NT2/D1 (cell line): ENCODE measurements at regions not wholly inside any gene's neighbourhood (a gene's known extent, or its start where the extent isn't known, plus 50 kb on each side); places are given as distances from the start of the nearest gene placed in this dataset.
"Not testable (repeated sequence)": the region's sequence is repeated elsewhere in the genome, so short reads cannot be mapped to it uniquely, and the experiment has no call there.

Experiments used
- DNase-seq: peaks from one replicate; pipeline ENCODE4 v3.0.0-alpha.2; 2011; ENCODE audit warnings: low read depth, low spot score
- H3K27me3 ChIP-seq: 2 replicates; pipeline ENCODE4 v1.6.0; 2011; ENCODE audit warnings: mild to moderate bottlenecking; ENCODE audit not compliant: insufficient read length, insufficient read depth
- H3K36me3 ChIP-seq: 2 replicates; pipeline ENCODE4 v1.6.1; 2011; ENCODE audit warnings: mild to moderate bottlenecking, low read length, mixed read lengths; ENCODE audit not compliant: insufficient read depth, insufficient read length
- H3K4me1 ChIP-seq: 2 replicates; pipeline ENCODE4 v1.5.1; 2011; ENCODE audit not compliant: insufficient read depth, insufficient read length
- H3K4me3 ChIP-seq: 2 replicates; pipeline ENCODE4 v1.5.1; 2011; ENCODE audit warnings: low read depth; ENCODE audit not compliant: insufficient read length
- H3K9ac ChIP-seq: 2 replicates; pipeline ENCODE4 v1.6.0; 2011; ENCODE audit warnings: low read depth; ENCODE audit not compliant: insufficient read length
- H3K9me3 ChIP-seq: 2 replicates; pipeline ENCODE4 v1.5.1; 2011; ENCODE audit warnings: mild to moderate bottlenecking, low read length; ENCODE audit not compliant: insufficient read depth
- SUZ12 ChIP-seq: IDR thresholded peaks from 2 replicates; pipeline ENCODE4 v1.6.1; 2011; ENCODE audit not compliant: insufficient read length, insufficient read depth; ENCODE audit errors: extremely low read depth
- YY1 ChIP-seq: IDR thresholded peaks from 2 replicates; pipeline ENCODE4 v1.6.1; 2011; ENCODE audit not compliant: insufficient read length, insufficient read depth
- ZNF274 ChIP-seq: IDR thresholded peaks from 2 replicates; pipeline ENCODE4 v1.6.1; 2011; ENCODE audit warnings: mild to moderate bottlenecking, low read depth, low read length

DNA sequence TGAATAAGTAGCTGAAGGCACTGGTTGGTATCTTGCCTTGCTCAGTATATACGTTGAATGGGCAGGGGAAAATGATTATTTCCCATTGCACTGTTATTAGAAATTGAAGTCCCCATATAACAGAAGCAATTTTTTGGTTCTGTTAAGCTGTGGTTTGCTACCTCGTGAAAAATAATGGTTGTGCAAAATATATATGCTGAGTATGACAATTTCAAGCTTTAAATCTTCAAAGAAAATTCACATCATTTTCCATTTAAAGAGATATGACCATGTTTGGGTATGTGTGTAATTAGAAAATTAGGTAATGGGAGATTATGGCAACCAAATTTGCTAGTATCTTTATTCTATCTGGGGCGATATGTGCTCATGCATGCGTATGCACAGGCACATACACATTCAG, 139.8 kb downstream of the DMAC1 start:
- no peak for DNase-seq
- Histone ChIP-seq H3K36me3 (no peaks in the 10 kb centered on the region), H3K4me1 (no peaks in the 10 kb centered on the region), H3K4me3 (no peak overlapping the region), H3K27me3 (no peaks in the 10 kb centered on the region), H3K9me3 (no peaks in the 10 kb centered on the region), H3K9ac (no peak overlapping the region)
- TF ChIP-seq ZNF274 (no peak), YY1 (no peak), SUZ12 (no peak)

DNA sequence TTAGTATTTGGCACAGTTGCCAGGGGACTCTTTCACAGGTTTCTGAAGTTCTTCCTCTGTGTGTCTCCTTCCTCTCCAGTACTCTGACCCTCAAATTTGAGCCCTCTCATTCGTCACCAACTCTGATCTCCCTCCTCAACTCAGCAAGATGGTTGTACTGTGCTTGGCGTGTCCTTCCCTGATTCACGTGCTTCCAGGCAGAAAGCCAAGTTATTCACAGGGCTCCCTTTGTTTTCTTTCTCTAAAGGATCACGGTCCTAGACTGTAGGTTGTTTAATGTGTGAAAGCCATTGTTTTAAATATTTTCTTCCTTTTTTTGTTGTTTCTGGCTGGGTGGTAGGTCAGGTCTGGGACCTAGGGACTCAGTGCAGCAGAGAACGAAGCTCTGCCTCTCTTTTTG, 142.9 kb downstream of the DMAC1 start:
- no peaks in the 10 kb centered on the region for H3K27me3 ChIP-seq
- TF ChIP-seq ZNF274 (no peak), YY1 (no peak)
- no peak overlapping the region for H3K9ac ChIP-seq
- no peaks in the 10 kb centered on the region for H3K4me1 ChIP-seq
- no peaks in the 10 kb centered on the region for H3K36me3 ChIP-seq
- no peak for DNase-seq
- no peak overlapping the region for H3K4me3 ChIP-seq
- H3K9me3 ChIP-seq, result no peaks in the 10 kb centered on the region

GRCh38 chr9:7653262-7653661, 146.3 kb downstream of the DMAC1 start:
- no peak for DNase-seq
- H3K4me1 ChIP-seq, result no peaks in the 10 kb centered on the region
- no peaks in the 10 kb centered on the region for H3K27me3 ChIP-seq
- no peaks in the 10 kb centered on the region for H3K9me3 ChIP-seq
- no peak overlapping the region for H3K4me3 ChIP-seq
- no peak overlapping the region for H3K9ac ChIP-seq
- no peaks in the 10 kb centered on the region for H3K36me3 ChIP-seq
- TF ChIP-seq SUZ12 (no peak), ZNF274 (no peak)

GRCh38 chr9:7640231-7640630, 159.3 kb downstream of the DMAC1 start:
- no peak for TF ChIP-seq SUZ12
- TF ChIP-seq ZNF274, result no peak
- no peak for TF ChIP-seq YY1
- Histone ChIP-seq H3K27me3 (no peaks in the 10 kb centered on the region), H3K36me3 (no peaks in the 10 kb centered on the region), H3K4me1 (no peaks in the 10 kb centered on the region), H3K4me3 (no peak overlapping the region), H3K9me3 (no peaks in the 10 kb centered on the region; the same call in 1 of the 2 replicates), H3K9ac (no peak overlapping the region)
- DNase-seq, result no peak

DNA sequence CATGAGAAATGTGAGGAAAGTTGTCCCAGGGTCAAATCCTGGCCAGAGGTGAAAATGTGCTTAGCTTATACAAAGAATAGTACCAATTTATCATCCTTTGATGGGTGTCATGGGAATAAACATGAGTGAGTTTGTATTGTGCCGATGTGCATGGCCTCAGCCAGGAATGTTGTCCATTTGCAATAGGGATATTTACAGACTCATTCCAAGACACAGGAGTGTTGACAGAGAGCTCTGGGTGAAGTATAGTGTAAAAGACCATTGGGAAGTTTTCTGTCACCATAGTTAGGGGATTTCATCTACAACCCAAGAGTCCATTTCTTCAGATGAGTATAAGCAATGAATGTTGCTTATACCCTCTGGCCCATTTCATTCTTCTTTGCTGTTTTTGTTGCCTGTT, 160.1 kb downstream of the DMAC1 start:
- no peaks in the 10 kb centered on the region for H3K27me3 ChIP-seq
- no peaks in the 10 kb centered on the region for H3K4me1 ChIP-seq
- H3K9me3 ChIP-seq, result no peaks in the 10 kb centered on the region; the same call in 1 of the 2 replicates
- no peaks in the 10 kb centered on the region for H3K36me3 ChIP-seq
- H3K4me3 ChIP-seq, result no peak overlapping the region
- no peak overlapping the region for H3K9ac ChIP-seq
- no peak for TF ChIP-seq ZNF274
- no peak for TF ChIP-seq SUZ12
- TF ChIP-seq YY1, result no peak
- DNase-seq, result no peak

DNA sequence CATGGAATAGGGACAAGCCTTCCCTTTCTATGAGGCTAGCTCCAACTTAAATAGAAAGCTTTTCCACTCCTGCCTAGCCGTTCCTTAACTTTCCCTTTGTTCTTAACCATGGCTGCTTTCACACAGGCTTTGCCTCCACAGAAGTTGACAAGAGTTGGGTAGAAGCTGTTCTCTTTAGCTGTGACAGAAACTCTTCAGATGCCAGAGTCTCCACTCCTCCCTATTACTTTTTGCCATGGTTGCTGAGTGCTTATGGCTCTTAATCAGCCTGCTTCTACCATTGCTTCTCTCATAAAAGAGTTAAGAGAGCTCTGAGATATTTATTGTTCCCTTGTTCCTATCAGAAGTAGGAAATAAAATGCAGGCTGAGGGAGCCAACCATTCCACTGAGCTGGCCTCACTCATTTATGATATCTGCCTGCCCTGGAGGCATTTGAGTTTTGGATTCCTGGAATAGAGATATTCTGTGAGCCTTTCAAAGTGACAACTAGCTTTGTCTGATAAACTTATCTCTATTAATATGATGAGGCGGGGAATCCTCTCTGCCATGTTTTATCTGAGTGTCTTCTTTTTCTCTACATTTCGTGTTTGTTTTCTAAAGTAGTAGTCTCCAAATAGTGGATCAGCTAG, 162.6 kb downstream of the DMAC1 start:
- Histone ChIP-seq H3K4me3 (no peak overlapping the region), H3K9me3 (no peaks in the 10 kb centered on the region), H3K27me3 (no peaks in the 10 kb centered on the region), H3K4me1 (no peaks in the 10 kb centered on the region), H3K9ac (no peak overlapping the region), H3K36me3 (no peaks in the 10 kb centered on the region)
- TF ChIP-seq YY1, result no peak
- TF ChIP-seq SUZ12, result no peak
- TF ChIP-seq ZNF274, result no peak
- DNase-seq, result no peak

GRCh38 chr9:7636309-7636708, 163.3 kb downstream of the DMAC1 start:
- DNase-seq, result no peak
- TF ChIP-seq ZNF274, result no peak
- no peak for TF ChIP-seq YY1
- TF ChIP-seq SUZ12, result no peak
- Histone ChIP-seq H3K9ac (no peak overlapping the region), H3K4me1 (no peaks in the 10 kb centered on the region), H3K36me3 (no peaks in the 10 kb centered on the region), H3K4me3 (no peak overlapping the region), H3K9me3 (no peaks in the 10 kb centered on the region), H3K27me3 (no peaks in the 10 kb centered on the region)

DNA sequence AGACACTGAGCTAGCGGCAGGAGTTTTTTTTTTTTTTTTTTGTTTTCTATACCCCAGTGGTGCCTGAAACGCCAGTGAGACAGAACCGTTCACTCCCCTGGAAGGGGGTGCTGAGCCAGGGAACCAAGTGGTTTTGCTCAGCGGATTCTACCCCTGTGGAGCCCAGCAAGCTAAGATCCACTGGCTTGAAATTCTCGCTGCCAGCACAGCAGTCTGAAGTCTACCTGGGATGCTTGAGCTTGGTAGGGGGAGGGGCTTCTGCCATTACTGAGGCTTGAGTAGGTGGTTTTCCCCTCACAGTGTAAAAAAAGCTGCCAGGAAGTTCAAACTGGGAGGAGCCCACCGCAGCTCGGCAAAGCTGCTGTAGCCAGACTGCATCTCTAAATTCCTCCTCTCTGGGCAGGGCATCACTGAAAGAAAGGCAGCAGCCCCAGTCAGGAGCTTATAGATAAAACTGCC, 173.0 kb downstream of the DMAC1 start:
- not testable (repeated sequence) for H3K9ac ChIP-seq, H3K4me3 ChIP-seq, H3K36me3 ChIP-seq, H3K9me3 ChIP-seq, H3K4me1 ChIP-seq, H3K27me3 ChIP-seq
- peak; percentile 43 for DNase-seq
